Panc1 (cell line): ENCODE measurements at regions not wholly inside any gene's neighbourhood (a gene's known extent, or its start where the extent isn't known, plus 50 kb on each side); places are given as distances from the start of the nearest gene placed in this dataset.

Experiments used
- ATAC-seq: fragments of 200-7000 bp; cut with Tn5 transposase; 2 replicates; pipeline ENCODE4 v1.9.1; 2020; ENCODE audit warnings: mild to moderate bottlenecking, moderate library complexity
- BruUV-seq: library from RNA; stranded (reverse); fragments of 400-500 nt; replicated peaks from 2 replicates; lab custom pipeline; 2021; lab: Mats Ljungman, UMichigan
- CTCF ChIA-PET: fragments of 300-600 bp; sonication (Branson Sonifier 250); formaldehyde crosslinking; loops from one replicate; lab custom pipeline; 2022; ENCODE audit warnings: antibody characterized with exemption; lab: Charles Lee
- POLR2A ChIA-PET: fragments of 300-600 bp; sonication (Branson Sonifier 250); formaldehyde crosslinking; loops from one replicate; lab custom pipeline; 2022; ENCODE audit warnings: antibody characterized with exemption; lab: Charles Lee
- DNase-seq: peaks from one replicate; pipeline ENCODE4 v3.0.0-alpha.2; 2010; ENCODE audit warnings: low read depth, low spot score
- H3K27ac ChIP-seq: 2 replicates; pipeline ENCODE4 v1.5.1; 2011; ENCODE audit warnings: mild to moderate bottlenecking, low read length, inconsistent platforms
- H3K27me3 ChIP-seq: fragments of 200-500 bp; sonication (Bioruptor generic); 2 replicates; pipeline ENCODE4 v1.6.0; 2014; ENCODE audit warnings: low read length, inconsistent platforms; ENCODE audit not compliant: control insufficient read depth, insufficient read depth
- H3K36me3 ChIP-seq: fragments of 200-500 bp; sonication (Bioruptor generic); 2 replicates; pipeline ENCODE4 v1.5.1; 2014; ENCODE audit warnings: inconsistent platforms, mild to moderate bottlenecking, low read length, moderate library complexity; ENCODE audit not compliant: control insufficient read depth, insufficient read depth
- H3K4me1 ChIP-seq: 2 replicates; pipeline ENCODE4 v1.5.1; 2011; ENCODE audit warnings: inconsistent platforms, mild to moderate bottlenecking, low read length, moderate library complexity; ENCODE audit not compliant: control insufficient read depth, insufficient read depth
- H3K4me3 ChIP-seq, 2 experiments: 2 replicates each; pipeline ENCODE4 v1.5.1; 2011 to 2012; ENCODE audit warnings: low read depth in 2 of 2, low read length in 2 of 2, mild to moderate bottlenecking in 2 of 2, inconsistent platforms in 1 of 2, moderate library complexity in 1 of 2
- H3K9me3 ChIP-seq: fragments of 200-500 bp; sonication (Bioruptor generic); 2 replicates; pipeline ENCODE4 v1.5.1; 2014; ENCODE audit warnings: low read depth, mild to moderate bottlenecking, inconsistent platforms, low read length, moderate library complexity; ENCODE audit not compliant: control insufficient read depth, insufficient read depth
- CTCF ChIP-seq: fragments of 450-650 bp; IDR thresholded peaks from 2 replicates; pipeline ENCODE4 v1.5.1; 2017; ENCODE audit warnings: mild to moderate bottlenecking
- POLR2AphosphoS5 ChIP-seq: IDR thresholded peaks from 2 replicates; pipeline ENCODE4 v1.6.1; 2012; ENCODE audit warnings: mild to moderate bottlenecking, low read depth, low read length, moderate library complexity
- REST ChIP-seq, 2 experiments: IDR thresholded peaks; 2 replicates each; pipeline ENCODE4 v1.6.1; 2011 to 2012; ENCODE audit warnings: low read depth in 2 of 2, control low read depth in 1 of 2, low read length in 1 of 2, mild to moderate bottlenecking in 1 of 2, moderate library complexity in 1 of 2; ENCODE audit not compliant: insufficient read depth in 1 of 2
- SIN3A ChIP-seq: IDR thresholded peaks from 2 replicates; pipeline ENCODE4 v1.6.1; 2012; ENCODE audit warnings: low read depth, mild to moderate bottlenecking, low read length, moderate library complexity, borderline replicate concordance; ENCODE audit not compliant: insufficient read depth
- TCF7L2 ChIP-seq: IDR thresholded peaks from 2 replicates; pipeline ENCODE4 v1.6.1; 2011; ENCODE audit warnings: mild to moderate bottlenecking, low read depth, low read length, inconsistent platforms
- in situ Hi-C: cut with HindIII; loops from 2 replicates; pipeline ENCODE4 v1.10.0; 2016; ENCODE audit warnings: low sequenced_read_pairs, low pct_unique_long_range_greater_than_20kb
- intact Hi-C: fragments of 100-400 bp; cut with micrococcal nuclease; formaldehyde crosslinking; loops from one replicate; pipeline ENCODE4 v1.10.0; 2022; ENCODE audit not compliant: unreplicated experiment

GRCh38 chr3:159114582-159114981 lies 312.7 kb downstream of the MFSD1 start:
- CTCF ChIA-PET: no interaction called here

GRCh38 chr3:159123877-159124276 lies 322.0 kb downstream of the MFSD1 start:
- DNase-seq: no peak
- Histone ChIP-seq H3K27me3 (0 out of 2 replicates have a peak, but pooled peaks cover 3% of the 10 kb centered on the region), H3K9me3 (no peaks in the 10 kb centered on the region), H3K27ac (no peak overlapping the region), H3K4me3 (no peak overlapping the region), H3K36me3 (no peaks in the 10 kb centered on the region), H3K4me1 (no peaks in the 10 kb centered on the region)
- in situ Hi-C loops: no loop called here
- CTCF ChIA-PET: no interaction called here
- no peak for TF ChIP-seq TCF7L2
- TF ChIP-seq REST (IDR thresholded peaks at IDR 0.05; ENCODE audit: insufficient read depth in 1 of 2, low read depth in 2 of 2, low read length in 1 of 2): no peak
- TF ChIP-seq CTCF: no peak
- TF ChIP-seq SIN3A: no peak
- no peak for TF ChIP-seq POLR2AphosphoS5
- POLR2A ChIA-PET: no interaction called here
- ATAC-seq: no peak
- intact Hi-C loops: no loop called here
- BruUV-seq: no TSS peak

More at GRCh38 chr3:159114582-159114981, 312.7 kb downstream of the MFSD1 start:
- Histone ChIP-seq H3K27me3 (0 out of 2 replicates have a peak, but pooled peaks cover 5% of the 10 kb centered on the region), H3K4me3 (no peak overlapping the region), H3K9me3 (no peaks in the 10 kb centered on the region), H3K27ac (no peak overlapping the region), H3K36me3 (no peaks in the 10 kb centered on the region), H3K4me1 (no peaks in the 10 kb centered on the region)
- ATAC-seq: no peak
- intact Hi-C loops (no loop called here), in situ Hi-C loops (no loop called here)
- no TSS peak for BruUV-seq
- TF ChIP-seq TCF7L2 (no peak), SIN3A (no peak)
- POLR2A ChIA-PET: no interaction called here
- no peak for DNase-seq

- intact Hi-C loops: no loop called here
- no peak for ATAC-seq
- ChIA-PET POLR2A (no interaction called here), CTCF (no interaction called here)
- no TSS peak for BruUV-seq
- in situ Hi-C loops: no loop called here
- DNase-seq: no peak
- H3K36me3 ChIP-seq: no peaks in the 10 kb centered on the region
- H3K9me3 ChIP-seq: no peaks in the 10 kb centered on the region
- H3K27ac ChIP-seq: no peak overlapping the region
- H3K4me1 ChIP-seq: no peaks in the 10 kb centered on the region
- TF ChIP-seq SIN3A (no peak), TCF7L2 (no peak), CTCF (no peak), REST (IDR thresholded peaks at IDR 0.05; ENCODE audit: insufficient read depth in 1 of 2, low read depth in 2 of 2, low read length in 1 of 2) (no peak), POLR2AphosphoS5 (no peak)
- no peak overlapping the region for H3K4me3 ChIP-seq
- no peaks in the 10 kb centered on the region for H3K27me3 ChIP-seq
Measured at GRCh38 chr3:159126261-159127020, 324.6 kb downstream of the MFSD1 start.
